GM23338 (cell line): ENCODE measurements at regions not wholly inside any gene's neighbourhood (a gene's known extent, or its start where the extent isn't known, plus 50 kb on each side); places are given as distances from the start of the nearest gene placed in this dataset.

Experiments
- ATAC-seq: fragments of 200-7000 bp; cut with Tn5 transposase; 3 replicates; pipeline ENCODE4 v1.9.1; 2020
- DNase-seq: peaks from one replicate; pipeline ENCODE4 v3.0.0-alpha.2; 2015; ENCODE audit warnings: low spot score
- H2AFZ ChIP-seq: fragments of 200-600 bp; sonication (generic); 2 replicates; pipeline ENCODE4 v1.8.0; 2016; ENCODE audit warnings: antibody characterized with exemption, mild to moderate bottlenecking, moderate library complexity
- H3F3A ChIP-seq: fragments of 200-600 bp; sonication (generic); replicated peaks from 2 replicates; pipeline ENCODE4 v1.8.0; 2017; ENCODE audit warnings: antibody characterized with exemption, mixed run types, low read depth
- H3K27ac ChIP-seq: fragments of 200-600 bp; sonication (generic); 2 replicates; pipeline ENCODE4 v1.6.1; 2016; ENCODE audit warnings: low read depth
- H3K27me3 ChIP-seq: fragments of 200-600 bp; sonication (generic); 2 replicates; pipeline ENCODE4 v1.8.0; 2016; ENCODE audit warnings: mild to moderate bottlenecking, mixed run types, moderate library complexity; ENCODE audit not compliant: insufficient read depth
- H3K36me3 ChIP-seq: fragments of 200-600 bp; sonication (generic); 2 replicates; pipeline ENCODE4 v1.8.0; 2016; ENCODE audit warnings: mild to moderate bottlenecking; ENCODE audit not compliant: insufficient read depth
- H3K4me1 ChIP-seq: fragments of 200-600 bp; sonication (generic); 2 replicates; pipeline ENCODE4 v1.8.0; 2016; ENCODE audit warnings: mild to moderate bottlenecking, moderate library complexity; ENCODE audit not compliant: insufficient read depth
- H3K4me2 ChIP-seq: fragments of 200-600 bp; sonication (generic); 2 replicates; pipeline ENCODE4 v1.7.1; 2017; ENCODE audit warnings: mixed run types
- H3K4me3 ChIP-seq: fragments of 200-600 bp; sonication (generic); 2 replicates; pipeline ENCODE4 v1.6.1; 2016; ENCODE audit warnings: mixed run types
- H3K79me2 ChIP-seq: fragments of 200-600 bp; sonication (generic); replicated peaks from 2 replicates; pipeline ENCODE4 v1.8.0; 2017; ENCODE audit warnings: mild to moderate bottlenecking; ENCODE audit not compliant: insufficient read depth
- H3K9me2 ChIP-seq: fragments of 200-600 bp; sonication (generic); 2 replicates; pipeline ENCODE4 v1.8.0; 2017; ENCODE audit not compliant: insufficient read depth
- H4K20me1 ChIP-seq: fragments of 200-600 bp; sonication (generic); replicated peaks from 2 replicates; pipeline ENCODE4 v1.8.0; 2017; ENCODE audit warnings: mild to moderate bottlenecking; ENCODE audit not compliant: insufficient read depth
- H3K27ac Mint-ChIP-seq: 2 replicates; pipeline ENCODE4 v1.8.0; 2020; ENCODE audit warnings: inconsistent platforms, mild to moderate bottlenecking, moderate library complexity, mixed read lengths
- H3K27me3 Mint-ChIP-seq: 3 replicates; pipeline ENCODE4 v1.8.0; 2022; ENCODE audit warnings: low read depth, mild to moderate bottlenecking, moderate library complexity, mixed read lengths, inconsistent platforms; ENCODE audit not compliant: insufficient read depth, poor library complexity
- H3K36me3 Mint-ChIP-seq: 3 replicates; pipeline ENCODE4 v1.8.0; 2021; ENCODE audit warnings: low read depth, mild to moderate bottlenecking, inconsistent platforms, moderate library complexity, mixed read lengths
- H3K4me1 Mint-ChIP-seq: 3 replicates; pipeline ENCODE4 v1.8.0; 2020; ENCODE audit warnings: mild to moderate bottlenecking, inconsistent platforms, mixed read lengths
- H3K4me3 Mint-ChIP-seq: 3 replicates; pipeline ENCODE4 v1.8.0; 2021; ENCODE audit warnings: moderate library complexity, mild to moderate bottlenecking, inconsistent platforms, mixed read lengths
- H3K9me3 Mint-ChIP-seq: 3 replicates; pipeline ENCODE4 v1.8.0; 2020; ENCODE audit warnings: moderate library complexity, mild to moderate bottlenecking, inconsistent platforms, mixed read lengths
- CREB1 ChIP-seq: fragments of 250-450 bp; sonication (Bioruptor Pico); IDR thresholded peaks from 2 replicates; pipeline ENCODE4 v1.5.0; 2020; ENCODE audit warnings: low read depth, mild to moderate bottlenecking, moderate library complexity
- CTCF ChIP-seq, 2 experiments: fragments of 200-600 bp in 1 of 2; sonication (generic) in 1 of 2; conservative IDR thresholded peaks; 2 replicates each; pipeline versions ENCODE4 v1.5.1 to v1.6.1; 2016 to 2017; ENCODE audit warnings: antibody characterized with exemption in 2 of 2, low read depth in 2 of 2, mild to moderate bottlenecking in 2 of 2, moderate library complexity in 1 of 2
- ETS1 ChIP-seq: IDR thresholded peaks from 2 replicates; pipeline ENCODE4 v1.6.1; 2016; ENCODE audit warnings: antibody characterized with exemption
- EZH2 ChIP-seq: fragments of 200-600 bp; sonication (generic); IDR thresholded peaks from one replicate; pipeline ENCODE4 v1.8.0; 2017; ENCODE audit warnings: antibody characterized with exemption, mild to moderate bottlenecking, low read depth; ENCODE audit not compliant: unreplicated experiment
- EZH2phosphoT487 ChIP-seq: fragments of 200-600 bp; sonication (generic); IDR thresholded peaks from one replicate; pipeline ENCODE4 v1.8.1; 2018; ENCODE audit warnings: antibody characterized with exemption; ENCODE audit not compliant: unreplicated experiment
- JUNB ChIP-seq: IDR thresholded peaks from one replicate; pipeline ENCODE4 v1.6.1; 2016; ENCODE audit warnings: antibody characterized with exemption; ENCODE audit not compliant: unreplicated experiment
- POLR2AphosphoS5 ChIP-seq: IDR thresholded peaks from 2 replicates; pipeline ENCODE4 v1.6.1; 2016; ENCODE audit warnings: antibody characterized with exemption, low read depth
- REST ChIP-seq: IDR thresholded peaks from one replicate; pipeline ENCODE4 v1.6.1; 2018; ENCODE audit warnings: antibody characterized with exemption; ENCODE audit not compliant: unreplicated experiment
- STAT1 ChIP-seq: IDR thresholded peaks from one replicate; pipeline ENCODE4 v1.6.1; 2016; ENCODE audit warnings: antibody characterized with exemption; ENCODE audit not compliant: unreplicated experiment
- ZNF114 ChIP-seq: fragments of 250-450 bp; sonication (Bioruptor Pico); IDR thresholded peaks from 2 replicates; pipeline ENCODE4 v1.5.0; 2020; ENCODE audit warnings: mild to moderate bottlenecking, moderate library complexity
- ZNF331 ChIP-seq: fragments of 250-450 bp; sonication (Bioruptor Pico); IDR thresholded peaks from 2 replicates; pipeline ENCODE4 v1.5.0; 2020; ENCODE audit warnings: low read depth, mild to moderate bottlenecking, moderate library complexity

GRCh38 chr16:65991149-65991701, 375.3 kb upstream of the CDH5 start (continued):
- TF ChIP-seq CREB1 (no peak), CTCF (conservative IDR thresholded peaks at IDR 0.05; ENCODE audit: low read depth in 2 of 2) (peak; percentile 30 to 68; a peak in 3 of 4 replicates), EZH2 (no peak)

- Mint-ChIP-seq H3K4me3 (no peak overlapping the region), H3K9me3 (peaks cover 22% of the 10 kb centered on the region)
- H3K36me3 ChIP-seq: no peaks in the 10 kb centered on the region
These were observed 376.5 kb upstream of the CDH5 start for GRCh38 chr16:65989861-65990604.

GRCh38 chr16:65988024-65988595, 378.4 kb upstream of the CDH5 start:
- Mint-ChIP-seq H3K27me3 (no peaks in the 10 kb centered on the region), H3K4me3 (no peak overlapping the region), H3K36me3 (peaks cover 10% of the 10 kb centered on the region; the same call in 2 of the 3 replicates), H3K27ac (no peak overlapping the region), H3K4me1 (no peaks in the 10 kb centered on the region), H3K9me3 (peaks cover 22% of the 10 kb centered on the region)
- Histone ChIP-seq H3K79me2 (no peaks in the 10 kb centered on the region), H3K27me3 (no peaks in the 10 kb centered on the region), H3K4me1 (no peaks in the 10 kb centered on the region; the same call in 1 of the 2 replicates), H2AFZ (no peak overlapping the region), H3K36me3 (no peaks in the 10 kb centered on the region), H4K20me1 (no peaks in the 10 kb centered on the region), H3K4me2 (no peak overlapping the region), H3K27ac (no peak overlapping the region), H3F3A (no peaks in the 10 kb centered on the region), H3K9me2 (0 out of 2 replicates have a peak, but pooled peaks cover 3% of the 10 kb centered on the region), H3K4me3 (no peak overlapping the region)
- no peak for DNase-seq
- ATAC-seq: no peak
- TF ChIP-seq EZH2phosphoT487: no peak
- no peak for TF ChIP-seq JUNB
- TF ChIP-seq STAT1: no peak
- no peak for TF ChIP-seq CREB1
- no peak for TF ChIP-seq ZNF114 (CRISPR knock-in tag)
- TF ChIP-seq ETS1: no peak
- TF ChIP-seq EZH2: no peak
- TF ChIP-seq REST: no peak
- no peak for TF ChIP-seq POLR2AphosphoS5

More at GRCh38 chr16:65989861-65990604, 376.5 kb upstream of the CDH5 start:
- no peaks in the 10 kb centered on the region for H3K27me3 Mint-ChIP-seq
- H3K4me1 Mint-ChIP-seq: 0 out of 3 replicates have a peak, but pooled peaks cover 3% of the 10 kb centered on the region
- H3K27ac Mint-ChIP-seq: no peak overlapping the region
- H4K20me1 ChIP-seq: no peaks in the 10 kb centered on the region
- H2AFZ ChIP-seq: no peak overlapping the region
- H3K36me3 Mint-ChIP-seq: peaks cover 10% of the 10 kb centered on the region; the same call in 2 of the 3 replicates
- H3K4me3 ChIP-seq: no peak overlapping the region
- no peak for TF ChIP-seq ZNF114 (CRISPR knock-in tag)
- TF ChIP-seq ZNF331 (CRISPR knock-in tag): no peak
- no peak for TF ChIP-seq EZH2
- no peak for TF ChIP-seq ETS1
- TF ChIP-seq POLR2AphosphoS5: no peak
- TF ChIP-seq EZH2phosphoT487: no peak
- no peak for ATAC-seq
- 0 out of 2 replicates have a peak, but pooled peaks cover 7% of the 10 kb centered on the region for H3K9me2 ChIP-seq
- no peaks in the 10 kb centered on the region for H3K4me1 ChIP-seq
- H3K27me3 ChIP-seq: no peaks in the 10 kb centered on the region
- no peak for DNase-seq
- no peaks in the 10 kb centered on the region for H3F3A ChIP-seq
- no peaks in the 10 kb centered on the region for H3K79me2 ChIP-seq
- no peak overlapping the region for H3K27ac ChIP-seq
- no peak overlapping the region for H3K4me2 ChIP-seq
